ENCODE measurements at regions not wholly inside any gene's neighbourhood (a gene's known extent, or its start where the extent isn't known, plus 50 kb on each side); places are given as distances from the start of the nearest gene placed in this dataset.

DNA sequence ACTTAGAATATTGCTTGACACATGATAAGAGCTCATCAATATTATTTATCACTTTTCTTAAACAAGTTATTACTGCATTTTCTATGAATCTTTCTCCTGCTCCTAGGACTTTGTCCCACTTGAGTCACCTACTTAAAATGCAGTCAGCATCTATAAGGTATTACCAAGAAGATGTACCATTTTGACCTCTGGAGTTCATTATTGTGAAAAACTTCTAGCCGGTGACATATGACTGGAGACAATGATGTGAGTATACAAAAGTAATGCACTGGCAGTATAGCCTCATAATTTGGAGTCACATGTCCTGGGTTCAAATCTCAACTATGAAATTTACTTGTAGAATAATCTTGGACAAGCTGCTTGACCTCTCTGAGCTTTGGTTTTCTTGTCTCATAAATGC, 278.5 kb downstream of the PLPP3 start (continued):
- TF ChIP-seq, protein P1, sequence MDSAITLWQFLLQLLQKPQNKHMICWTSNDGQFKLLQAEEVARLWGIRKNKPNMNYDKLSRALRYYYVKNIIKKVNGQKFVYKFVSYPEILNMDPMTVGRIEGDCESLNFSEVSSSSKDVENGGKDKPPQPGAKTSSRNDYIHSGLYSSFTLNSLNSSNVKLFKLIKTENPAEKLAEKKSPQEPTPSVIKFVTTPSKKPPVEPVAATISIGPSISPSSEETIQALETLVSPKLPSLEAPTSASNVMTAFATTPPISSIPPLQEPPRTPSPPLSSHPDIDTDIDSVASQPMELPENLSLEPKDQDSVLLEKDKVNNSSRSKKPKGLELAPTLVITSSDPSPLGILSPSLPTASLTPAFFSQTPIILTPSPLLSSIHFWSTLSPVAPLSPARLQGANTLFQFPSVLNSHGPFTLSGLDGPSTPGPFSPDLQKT (CRISPR knock-in tag; IDR thresholded peaks at IDR 0.05; ENCODE audit: borderline replicate concordance): no peak
- no peak for TF ChIP-seq ZNF230 (CRISPR knock-in tag; IDR thresholded peaks at IDR 0.05)

DNA sequence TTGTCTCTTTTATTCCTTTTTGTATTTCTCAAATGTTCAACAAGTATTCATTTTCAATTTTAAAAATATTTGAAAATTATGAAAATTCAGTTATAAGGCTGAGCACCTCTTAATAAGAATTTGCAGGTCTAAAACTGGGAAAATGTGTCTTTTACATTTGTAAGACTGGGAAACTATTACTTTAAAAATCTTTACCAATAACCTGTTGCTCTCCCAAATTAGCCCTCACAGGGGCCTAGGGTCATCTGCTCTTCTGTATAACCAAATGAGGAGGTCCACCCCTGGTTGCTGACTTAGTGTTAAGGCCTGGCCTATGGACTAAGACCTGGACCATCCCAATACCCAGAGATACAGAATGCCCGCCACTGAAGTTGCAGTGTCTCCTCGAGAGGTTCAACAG, 280.5 kb downstream of the PLPP3 start:
- Histone ChIP-seq H3K4me1 (ENCODE audit: insufficient read depth, low read length) (peaks cover 45% of the 10 kb centered on the region), H2AFZ (ENCODE audit: low read length) (no peak overlapping the region), H4K20me1 (ENCODE audit: insufficient read depth, low read length) (no peaks in the 10 kb centered on the region), H3K4me2 (ENCODE audit: low read depth, low read length) (no peak overlapping the region), H3K79me2 (ENCODE audit: insufficient read depth, low read length) (no peaks in the 10 kb centered on the region), H3K27ac (ENCODE audit: extremely low read length, insufficient read depth, low read length) (no peak overlapping the region), H3K9me3 (ENCODE audit: low read length) (no peaks in the 10 kb centered on the region), H3K9ac (ENCODE audit: insufficient read depth, low read depth, low read length) (no peak overlapping the region), H3K36me3 (replicated peaks in 1 of 2; ENCODE audit: control insufficient read depth in 1 of 2, insufficient read depth in 2 of 2, low read length in 2 of 2) (no peaks in the 10 kb centered on the region), H3K4me3 (replicated peaks in 1 of 3; ENCODE audit: insufficient read depth in 1 of 3, low read depth in 2 of 3, low read length in 3 of 3) (no peak overlapping the region), H3K27me3 (ENCODE audit: control insufficient read depth in 1 of 2, insufficient read depth in 2 of 2, low read length in 2 of 2) (no peaks in the 10 kb centered on the region)
- 100% methylated on average over 2 of the region's 2 CpGs for WGBS (ENCODE audit: low lambda C conversion rate)
- ChIA-PET POLR2A (no interaction called here), CTCF (ENCODE audit: low intra/inter-chr PET ratio, low total read pairs) (no interaction called here)
- in situ Hi-C loops (cut with HindIII; ENCODE audit: extremely low pct_ligation_motif_present, low pct_unique_long_range_greater_than_20kb) (no loop called here), intact Hi-C loops (cut with micrococcal nuclease; ENCODE audit: unreplicated experiment) (no loop called here)
- BruUV-seq (replicated peaks): no TSS peak
- DNase-seq (ENCODE audit: low spot score): no peak
- FAIRE-seq: no peak
- ATAC-seq: no peak
- TF ChIP-seq CCDC6 (CRISPR knock-in tag; IDR thresholded peaks at IDR 0.05): no peak
- TF ChIP-seq BORCS8-MEF2B (CRISPR knock-in tag; IDR thresholded peaks at IDR 0.05): no peak
- TF ChIP-seq, protein P2, sequence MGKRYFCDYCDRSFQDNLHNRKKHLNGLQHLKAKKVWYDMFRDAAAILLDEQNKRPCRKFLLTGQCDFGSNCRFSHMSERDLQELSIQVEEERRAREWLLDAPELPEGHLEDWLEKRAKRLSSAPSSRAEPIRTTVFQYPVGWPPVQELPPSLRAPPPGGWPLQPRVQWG (CRISPR knock-in tag; IDR thresholded peaks at IDR 0.05; ENCODE audit: borderline replicate concordance, low read depth): no peak
- TF ChIP-seq BRD4 (CRISPR knock-in tag; IDR thresholded peaks at IDR 0.05): no peak
- TF ChIP-seq ZNF274 (CRISPR knock-in tag; IDR thresholded peaks at IDR 0.05): no peak
- TF ChIP-seq NFATC3 (CRISPR knock-in tag; IDR thresholded peaks at IDR 0.05): no peak
- no peak for TF ChIP-seq PCBP1 (IDR thresholded peaks at IDR 0.05; ENCODE audit: borderline replicate concordance, low read depth, low read length)
- TF ChIP-seq, protein P3, sequence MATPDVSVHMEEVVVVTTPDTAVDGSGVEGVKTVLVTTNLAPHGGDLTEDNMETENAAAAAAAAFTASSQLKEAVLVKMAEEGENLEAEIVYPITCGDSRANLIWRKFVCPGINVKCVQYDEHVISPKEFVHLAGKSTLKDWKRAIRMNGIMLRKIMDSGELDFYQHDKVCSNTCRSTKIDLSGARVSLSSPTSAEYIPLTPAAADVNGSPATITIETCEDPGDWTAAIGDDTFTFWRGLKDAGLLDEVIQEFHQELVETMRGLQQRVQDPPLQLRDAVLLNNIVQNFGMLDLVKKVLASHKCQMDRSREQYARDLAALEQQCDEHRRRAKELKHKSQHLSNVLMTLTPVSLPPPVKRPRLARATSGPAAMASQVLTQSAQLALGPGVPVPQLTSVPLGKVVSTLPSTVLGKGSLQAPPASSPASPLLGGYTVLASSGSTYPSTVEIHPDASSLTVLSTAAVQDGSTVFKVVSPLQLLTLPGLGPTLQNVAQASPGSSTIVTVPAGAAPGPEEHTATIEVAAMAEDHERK (CRISPR knock-in tag; IDR thresholded peaks at IDR 0.05; ENCODE audit: low read depth): no peak
- TF ChIP-seq SMYD3 (CRISPR knock-in tag; IDR thresholded peaks at IDR 0.05): no peak
- no peak for TF ChIP-seq SMARCC2 (IDR thresholded peaks at IDR 0.05)
- no peak for TF ChIP-seq ZNF124 (CRISPR knock-in tag; IDR thresholded peaks at IDR 0.05)
- TF ChIP-seq RFX3 (CRISPR knock-in tag; IDR thresholded peaks at IDR 0.05): no peak
- no peak for TF ChIP-seq ZNF367 (CRISPR knock-in tag; IDR thresholded peaks at IDR 0.05; ENCODE audit: borderline replicate concordance)
- TF ChIP-seq ZNF101 (CRISPR knock-in tag; IDR thresholded peaks at IDR 0.05; ENCODE audit: borderline replicate concordance, low read depth): no peak
- TF ChIP-seq, protein P4, sequence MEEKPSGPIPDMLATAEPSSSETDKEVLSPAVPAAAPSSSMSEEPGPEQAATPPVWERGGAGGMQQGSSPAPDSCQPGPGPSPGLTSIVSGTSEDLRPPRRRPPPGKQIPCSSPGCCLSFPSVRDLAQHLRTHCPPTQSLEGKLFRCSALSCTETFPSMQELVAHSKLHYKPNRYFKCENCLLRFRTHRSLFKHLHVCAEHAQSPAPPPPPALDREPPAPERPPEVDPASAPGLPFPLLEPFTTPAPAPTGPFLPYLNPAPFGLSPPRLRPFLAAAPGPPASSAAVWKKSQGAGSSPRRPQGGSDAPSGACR (CRISPR knock-in tag; IDR thresholded peaks at IDR 0.05): no peak
- TF ChIP-seq MEF2D (CRISPR knock-in tag; IDR thresholded peaks at IDR 0.05): no peak
